ENCODE measurements at regions not wholly inside any gene's neighbourhood (a gene's known extent, or its start where the extent isn't known, plus 50 kb on each side); places are given as distances from the start of the nearest gene placed in this dataset.

DNA sequence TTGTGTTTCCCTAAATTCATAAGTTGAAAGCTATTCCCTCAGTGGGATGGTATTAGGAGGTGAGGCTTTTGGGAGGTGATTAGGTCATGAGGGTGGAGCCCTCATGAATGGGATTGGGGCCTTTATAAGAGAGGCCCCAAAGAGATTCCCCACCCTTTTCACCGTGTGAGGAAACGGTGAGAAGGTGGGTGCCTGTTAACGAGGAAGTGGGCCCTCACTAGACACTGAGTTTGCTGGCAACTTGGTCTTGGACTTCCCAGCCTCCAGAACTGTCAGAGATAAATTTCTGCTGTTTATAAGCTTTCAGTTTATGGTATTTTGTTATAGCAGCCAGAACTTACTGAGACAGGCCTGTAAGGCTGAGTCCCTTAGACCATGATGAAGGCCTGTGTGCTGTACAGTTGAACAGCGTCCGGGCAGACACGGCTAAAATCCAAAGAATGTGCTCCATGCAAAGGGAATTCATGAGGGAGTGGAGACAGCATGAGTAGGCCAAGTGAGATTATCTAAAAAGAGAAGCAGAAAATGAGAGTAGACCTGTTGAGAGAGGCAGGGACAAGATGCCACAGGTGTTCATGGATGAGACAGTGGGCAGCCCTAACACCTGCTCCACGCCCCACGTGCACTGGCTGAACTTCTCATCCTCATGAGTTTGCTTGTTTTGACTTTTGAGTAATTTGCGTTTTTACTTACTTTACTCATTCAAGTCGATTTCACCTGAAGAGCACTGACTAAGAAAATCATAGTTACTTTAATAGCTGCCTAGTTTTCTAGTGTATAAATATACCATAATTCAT, 66.9 kb upstream of the SFMBT2 start:
- TF ChIP-seq POLR2A (IDR thresholded peaks at IDR 0.05; ENCODE audit: low read length) (no peak), RNF2 (IDR thresholded peaks at IDR 0.05; ENCODE audit: borderline replicate concordance, low read depth) (no peak), PHF8 (IDR thresholded peaks at IDR 0.05; ENCODE audit: borderline replicate concordance, low read depth) (no peak), TP53 (CRISPR knock-in tag; IDR thresholded peaks at IDR 0.05) (no peak), CHD4 (IDR thresholded peaks at IDR 0.05; ENCODE audit: borderline replicate concordance) (no peak), JUN (IDR thresholded peaks at IDR 0.05) (no peak), POLR2AphosphoS2 (conservative IDR thresholded peaks at IDR 0.05; ENCODE audit: low read length) (no peak), RCOR1 (IDR thresholded peaks at IDR 0.05; ENCODE audit: low read depth, low read length) (no peak), KDM5A (IDR thresholded peaks at IDR 0.05) (no peak), SMC3 (IDR thresholded peaks at IDR 0.05) (no peak)
- TF ChIP-seq, protein P1, sequence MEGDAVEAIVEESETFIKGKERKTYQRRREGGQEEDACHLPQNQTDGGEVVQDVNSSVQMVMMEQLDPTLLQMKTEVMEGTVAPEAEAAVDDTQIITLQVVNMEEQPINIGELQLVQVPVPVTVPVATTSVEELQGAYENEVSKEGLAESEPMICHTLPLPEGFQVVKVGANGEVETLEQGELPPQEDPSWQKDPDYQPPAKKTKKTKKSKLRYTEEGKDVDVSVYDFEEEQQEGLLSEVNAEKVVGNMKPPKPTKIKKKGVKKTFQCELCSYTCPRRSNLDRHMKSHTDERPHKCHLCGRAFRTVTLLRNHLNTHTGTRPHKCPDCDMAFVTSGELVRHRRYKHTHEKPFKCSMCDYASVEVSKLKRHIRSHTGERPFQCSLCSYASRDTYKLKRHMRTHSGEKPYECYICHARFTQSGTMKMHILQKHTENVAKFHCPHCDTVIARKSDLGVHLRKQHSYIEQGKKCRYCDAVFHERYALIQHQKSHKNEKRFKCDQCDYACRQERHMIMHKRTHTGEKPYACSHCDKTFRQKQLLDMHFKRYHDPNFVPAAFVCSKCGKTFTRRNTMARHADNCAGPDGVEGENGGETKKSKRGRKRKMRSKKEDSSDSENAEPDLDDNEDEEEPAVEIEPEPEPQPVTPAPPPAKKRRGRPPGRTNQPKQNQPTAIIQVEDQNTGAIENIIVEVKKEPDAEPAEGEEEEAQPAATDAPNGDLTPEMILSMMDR (IDR thresholded peaks at IDR 0.05), result no peak
- TF ChIP-seq, protein P2, sequence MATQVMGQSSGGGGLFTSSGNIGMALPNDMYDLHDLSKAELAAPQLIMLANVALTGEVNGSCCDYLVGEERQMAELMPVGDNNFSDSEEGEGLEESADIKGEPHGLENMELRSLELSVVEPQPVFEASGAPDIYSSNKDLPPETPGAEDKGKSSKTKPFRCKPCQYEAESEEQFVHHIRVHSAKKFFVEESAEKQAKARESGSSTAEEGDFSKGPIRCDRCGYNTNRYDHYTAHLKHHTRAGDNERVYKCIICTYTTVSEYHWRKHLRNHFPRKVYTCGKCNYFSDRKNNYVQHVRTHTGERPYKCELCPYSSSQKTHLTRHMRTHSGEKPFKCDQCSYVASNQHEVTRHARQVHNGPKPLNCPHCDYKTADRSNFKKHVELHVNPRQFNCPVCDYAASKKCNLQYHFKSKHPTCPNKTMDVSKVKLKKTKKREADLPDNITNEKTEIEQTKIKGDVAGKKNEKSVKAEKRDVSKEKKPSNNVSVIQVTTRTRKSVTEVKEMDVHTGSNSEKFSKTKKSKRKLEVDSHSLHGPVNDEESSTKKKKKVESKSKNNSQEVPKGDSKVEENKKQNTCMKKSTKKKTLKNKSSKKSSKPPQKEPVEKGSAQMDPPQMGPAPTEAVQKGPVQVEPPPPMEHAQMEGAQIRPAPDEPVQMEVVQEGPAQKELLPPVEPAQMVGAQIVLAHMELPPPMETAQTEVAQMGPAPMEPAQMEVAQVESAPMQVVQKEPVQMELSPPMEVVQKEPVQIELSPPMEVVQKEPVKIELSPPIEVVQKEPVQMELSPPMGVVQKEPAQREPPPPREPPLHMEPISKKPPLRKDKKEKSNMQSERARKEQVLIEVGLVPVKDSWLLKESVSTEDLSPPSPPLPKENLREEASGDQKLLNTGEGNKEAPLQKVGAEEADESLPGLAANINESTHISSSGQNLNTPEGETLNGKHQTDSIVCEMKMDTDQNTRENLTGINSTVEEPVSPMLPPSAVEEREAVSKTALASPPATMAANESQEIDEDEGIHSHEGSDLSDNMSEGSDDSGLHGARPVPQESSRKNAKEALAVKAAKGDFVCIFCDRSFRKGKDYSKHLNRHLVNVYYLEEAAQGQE (IDR thresholded peaks at IDR 0.05), result no peak
- TF ChIP-seq, protein P3, sequence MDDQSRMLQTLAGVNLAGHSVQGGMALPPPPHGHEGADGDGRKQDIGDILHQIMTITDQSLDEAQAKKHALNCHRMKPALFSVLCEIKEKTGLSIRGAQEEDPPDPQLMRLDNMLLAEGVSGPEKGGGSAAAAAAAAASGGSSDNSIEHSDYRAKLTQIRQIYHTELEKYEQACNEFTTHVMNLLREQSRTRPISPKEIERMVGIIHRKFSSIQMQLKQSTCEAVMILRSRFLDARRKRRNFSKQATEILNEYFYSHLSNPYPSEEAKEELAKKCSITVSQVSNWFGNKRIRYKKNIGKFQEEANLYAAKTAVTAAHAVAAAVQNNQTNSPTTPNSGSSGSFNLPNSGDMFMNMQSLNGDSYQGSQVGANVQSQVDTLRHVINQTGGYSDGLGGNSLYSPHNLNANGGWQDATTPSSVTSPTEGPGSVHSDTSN (IDR thresholded peaks at IDR 0.05), result no peak
- TF ChIP-seq, protein P4, sequence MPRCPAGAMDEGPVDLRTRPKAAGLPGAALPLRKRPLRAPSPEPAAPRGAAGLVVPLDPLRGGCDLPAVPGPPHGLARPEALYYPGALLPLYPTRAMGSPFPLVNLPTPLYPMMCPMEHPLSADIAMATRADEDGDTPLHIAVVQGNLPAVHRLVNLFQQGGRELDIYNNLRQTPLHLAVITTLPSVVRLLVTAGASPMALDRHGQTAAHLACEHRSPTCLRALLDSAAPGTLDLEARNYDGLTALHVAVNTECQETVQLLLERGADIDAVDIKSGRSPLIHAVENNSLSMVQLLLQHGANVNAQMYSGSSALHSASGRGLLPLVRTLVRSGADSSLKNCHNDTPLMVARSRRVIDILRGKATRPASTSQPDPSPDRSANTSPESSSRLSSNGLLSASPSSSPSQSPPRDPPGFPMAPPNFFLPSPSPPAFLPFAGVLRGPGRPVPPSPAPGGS (IDR thresholded peaks at IDR 0.05), result no peak
